ENCODE measurements at regions not wholly inside any gene's neighbourhood (a gene's known extent, or its start where the extent isn't known, plus 50 kb on each side); places are given as distances from the start of the nearest gene placed in this dataset.

DNA sequence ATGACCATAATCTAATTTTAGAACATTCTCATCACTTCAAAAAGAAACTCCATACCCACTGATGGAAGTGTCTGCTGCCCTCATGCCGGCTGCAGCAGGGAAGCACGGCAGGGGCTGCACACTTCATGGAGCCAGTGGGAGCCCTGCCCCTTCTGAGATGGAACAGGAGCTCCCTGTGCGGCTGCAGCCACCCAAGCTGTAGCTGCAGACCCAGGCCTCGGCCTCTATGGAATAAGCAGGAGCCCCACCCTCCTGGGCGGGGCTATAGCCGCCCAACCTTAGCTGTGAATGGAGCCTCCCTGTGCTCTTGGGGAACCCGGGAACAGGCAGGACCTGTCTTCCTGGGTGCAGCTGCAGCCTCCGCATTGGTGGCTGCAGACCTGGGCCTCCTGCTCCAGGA is 128.5 kb downstream of the NUDT12 start:
- Histone ChIP-seq H3K4me3 (ENCODE audit: low read depth, low read length) (no peak overlapping the region), H3K27me3 (ENCODE audit: control insufficient read depth, insufficient read depth, low read length) (no peaks in the 10 kb centered on the region), H3K36me3 (ENCODE audit: control insufficient read depth, insufficient read depth, low read length) (no peaks in the 10 kb centered on the region)
- ChIA-PET POLR2A (no interaction called here), CTCF (no interaction called here)
- DNase-seq (ENCODE audit: low read depth), result no peak
- TF ChIP-seq, protein P1, sequence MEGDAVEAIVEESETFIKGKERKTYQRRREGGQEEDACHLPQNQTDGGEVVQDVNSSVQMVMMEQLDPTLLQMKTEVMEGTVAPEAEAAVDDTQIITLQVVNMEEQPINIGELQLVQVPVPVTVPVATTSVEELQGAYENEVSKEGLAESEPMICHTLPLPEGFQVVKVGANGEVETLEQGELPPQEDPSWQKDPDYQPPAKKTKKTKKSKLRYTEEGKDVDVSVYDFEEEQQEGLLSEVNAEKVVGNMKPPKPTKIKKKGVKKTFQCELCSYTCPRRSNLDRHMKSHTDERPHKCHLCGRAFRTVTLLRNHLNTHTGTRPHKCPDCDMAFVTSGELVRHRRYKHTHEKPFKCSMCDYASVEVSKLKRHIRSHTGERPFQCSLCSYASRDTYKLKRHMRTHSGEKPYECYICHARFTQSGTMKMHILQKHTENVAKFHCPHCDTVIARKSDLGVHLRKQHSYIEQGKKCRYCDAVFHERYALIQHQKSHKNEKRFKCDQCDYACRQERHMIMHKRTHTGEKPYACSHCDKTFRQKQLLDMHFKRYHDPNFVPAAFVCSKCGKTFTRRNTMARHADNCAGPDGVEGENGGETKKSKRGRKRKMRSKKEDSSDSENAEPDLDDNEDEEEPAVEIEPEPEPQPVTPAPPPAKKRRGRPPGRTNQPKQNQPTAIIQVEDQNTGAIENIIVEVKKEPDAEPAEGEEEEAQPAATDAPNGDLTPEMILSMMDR (IDR thresholded peaks at IDR 0.05; ENCODE audit: insufficient read depth, low read depth, low read length), result no peak

DNA sequence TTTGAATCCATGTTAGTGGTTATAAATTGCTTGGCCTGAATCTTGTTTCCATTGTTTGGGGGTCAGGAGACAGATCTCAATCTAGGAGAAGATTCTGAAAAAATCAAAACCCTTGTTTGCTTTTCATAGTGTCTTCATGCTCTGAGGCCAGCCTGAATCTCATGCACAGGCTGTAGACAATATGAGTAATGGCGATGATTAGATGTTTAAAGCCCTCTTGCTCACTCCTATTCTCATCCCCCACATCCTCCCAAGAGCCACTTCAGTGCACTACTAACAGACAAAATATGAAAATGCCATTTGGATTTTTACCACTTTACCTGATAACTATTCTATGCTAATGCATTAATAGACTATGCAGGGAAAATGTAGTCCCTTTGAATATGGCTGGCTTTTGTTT is 129.4 kb downstream of the NUDT12 start:
- H3K4me3 ChIP-seq (ENCODE audit: low read depth, low read length), result no peak overlapping the region
- no peaks in the 10 kb centered on the region for H3K27me3 ChIP-seq (ENCODE audit: control insufficient read depth, insufficient read depth, low read length)
- TF ChIP-seq, protein P1 (IDR thresholded peaks at IDR 0.05; ENCODE audit: insufficient read depth, low read depth, low read length), result no peak
- no peaks in the 10 kb centered on the region for H3K36me3 ChIP-seq (ENCODE audit: control insufficient read depth, insufficient read depth, low read length)
- no peak for DNase-seq (ENCODE audit: low read depth)
- ChIA-PET POLR2A (no interaction called here), CTCF (interaction anchor here (0.6 kb wide), 1 partner anchor 83 kb away, joined by 3 read pairs; no protein-coding TSS in a partner anchor)

DNA sequence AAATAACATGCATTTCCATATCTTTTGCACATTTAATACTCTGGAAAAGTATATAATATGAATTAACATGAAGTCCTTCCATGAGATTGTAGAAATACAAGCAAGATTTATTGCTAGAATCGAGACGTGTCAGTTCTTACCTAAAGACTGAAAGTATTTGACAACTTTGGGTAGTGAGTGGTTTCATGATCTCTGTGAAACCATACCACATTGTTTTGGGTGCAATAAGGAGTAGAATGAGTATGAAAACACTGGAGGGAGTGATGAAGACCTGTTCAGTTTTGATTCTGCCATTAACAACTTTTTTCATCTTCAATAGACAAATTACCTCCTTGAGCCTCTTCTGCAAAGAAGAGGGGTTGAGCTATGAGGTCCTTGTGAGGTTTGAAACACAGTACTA is 133.7 kb downstream of the NUDT12 start:
- no peak for DNase-seq (ENCODE audit: low read depth)
- TF ChIP-seq, protein P1 (IDR thresholded peaks at IDR 0.05; ENCODE audit: insufficient read depth, low read depth, low read length), result no peak
- CTCF ChIA-PET, result interaction anchor here (1.1 to 1.3 kb wide), 4 partner anchors 16 to 196 kb away, joined by 3 to 4 read pairs (median 4); no protein-coding TSS in a partner anchor
- Histone ChIP-seq H3K36me3 (ENCODE audit: control insufficient read depth, insufficient read depth, low read length) (no peaks in the 10 kb centered on the region), H3K4me3 (ENCODE audit: low read depth, low read length) (no peak overlapping the region), H3K27me3 (ENCODE audit: control insufficient read depth, insufficient read depth, low read length) (no peaks in the 10 kb centered on the region)
- POLR2A ChIA-PET, result interaction anchor here (0.6 kb wide), 1 partner anchor 55 kb away, joined by 3 read pairs; no protein-coding TSS in a partner anchor

DNA sequence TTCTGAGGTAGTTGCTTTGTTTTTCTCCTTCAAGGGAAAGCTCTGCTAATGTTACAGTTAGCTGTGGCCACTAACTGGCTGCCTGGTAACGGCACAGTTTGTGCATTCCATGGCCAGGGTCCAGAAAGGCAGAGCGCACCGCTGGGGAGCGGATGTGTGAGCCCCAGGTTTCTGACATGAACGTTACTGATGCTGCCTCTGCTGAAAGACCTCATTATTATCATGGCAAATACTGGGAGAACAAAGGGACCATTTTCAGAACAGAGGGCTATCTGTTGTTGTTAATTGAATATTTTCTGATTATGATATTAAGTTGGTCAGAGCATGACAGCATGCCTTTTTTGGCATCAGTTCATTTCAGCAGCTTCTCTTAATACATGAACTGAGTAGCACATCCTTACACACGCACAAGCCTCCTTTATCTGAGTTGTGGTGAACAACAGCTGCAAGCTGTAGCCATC is 134.1 kb downstream of the NUDT12 start:
- ChIA-PET POLR2A (interaction anchor here (0.6 kb wide), 1 partner anchor 56 kb away, joined by 3 read pairs; no protein-coding TSS in a partner anchor), CTCF (interaction anchor here (1.1 to 1.3 kb wide), 4 partner anchors 17 to 196 kb away, joined by 3 to 4 read pairs (median 4); no protein-coding TSS in a partner anchor)
- TF ChIP-seq, protein P1 (IDR thresholded peaks at IDR 0.05; ENCODE audit: insufficient read depth, low read depth, low read length), result no peak
- H3K36me3 ChIP-seq (ENCODE audit: control insufficient read depth, insufficient read depth, low read length), result no peaks in the 10 kb centered on the region
- DNase-seq (ENCODE audit: low read depth), result peak; percentile 84
- no peak overlapping the region for H3K4me3 ChIP-seq (ENCODE audit: low read depth, low read length)
- no peaks in the 10 kb centered on the region for H3K27me3 ChIP-seq (ENCODE audit: control insufficient read depth, insufficient read depth, low read length)

DNA sequence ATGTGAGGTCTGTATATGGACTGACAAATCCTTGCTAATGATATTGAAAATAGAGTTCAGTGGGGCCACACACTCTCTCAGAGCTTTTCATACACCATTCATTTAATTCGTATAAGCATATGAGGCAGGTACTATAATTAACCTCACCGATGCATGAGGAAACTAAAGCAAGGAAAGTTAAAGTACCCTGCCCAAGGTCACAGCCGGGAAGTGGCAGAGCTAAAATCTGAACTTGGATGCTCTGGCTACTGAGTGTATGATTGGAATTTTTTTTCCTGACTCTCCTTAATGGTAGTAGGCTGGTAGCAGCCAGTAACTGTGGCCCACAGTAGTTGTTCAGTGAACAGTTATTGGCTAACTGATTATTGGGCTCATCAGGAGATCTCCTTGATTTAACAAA is 135.3 kb downstream of the NUDT12 start:
- TF ChIP-seq, protein P1 (IDR thresholded peaks at IDR 0.05; ENCODE audit: insufficient read depth, low read depth, low read length), result no peak
- Histone ChIP-seq H3K4me3 (ENCODE audit: low read depth, low read length) (no peak overlapping the region), H3K36me3 (ENCODE audit: control insufficient read depth, insufficient read depth, low read length) (no peaks in the 10 kb centered on the region), H3K27me3 (ENCODE audit: control insufficient read depth, insufficient read depth, low read length) (no peaks in the 10 kb centered on the region)
- POLR2A ChIA-PET, result no interaction called here
- no peak for DNase-seq (ENCODE audit: low read depth)
- CTCF ChIA-PET, result interaction anchor here (1.3 kb wide), 2 partner anchors 18 to 195 kb away, joined by 3 read pairs; no protein-coding TSS in a partner anchor

Data from BJ (cell line).